HG02571 (cell line): ENCODE measurements at regions not wholly inside any gene's neighbourhood (a gene's known extent, or its start where the extent isn't known, plus 50 kb on each side); places are given as distances from the start of the nearest gene placed in this dataset.

Experiments used
- ATAC-seq: cut with Tn5 transposase; IDR thresholded peaks from one replicate; pipeline ENCODE4 v1.9.1; 2021; ENCODE audit warnings: mild to moderate bottlenecking, moderate library complexity; ENCODE audit not compliant: unreplicated experiment

DNA sequence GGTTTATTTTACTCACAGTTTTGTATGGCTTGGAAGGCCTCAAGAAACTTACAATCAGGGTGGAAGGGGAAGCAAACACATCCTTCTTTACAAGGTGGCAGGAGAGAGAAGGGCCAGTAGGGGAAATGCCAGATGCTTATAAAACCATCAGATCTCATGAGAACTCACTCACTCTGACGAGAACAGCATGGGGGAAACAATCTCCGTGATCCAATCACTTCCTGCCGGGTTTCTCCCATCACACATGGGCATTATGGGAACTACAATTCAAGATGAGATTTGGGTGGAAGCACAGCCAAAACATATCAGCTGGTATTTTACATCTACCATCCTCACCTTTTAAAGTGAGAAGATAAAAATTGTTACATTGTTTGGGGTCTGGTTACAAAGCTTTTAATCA lies 427.9 kb upstream of the CDH7 start:
- no peak for ATAC-seq

DNA sequence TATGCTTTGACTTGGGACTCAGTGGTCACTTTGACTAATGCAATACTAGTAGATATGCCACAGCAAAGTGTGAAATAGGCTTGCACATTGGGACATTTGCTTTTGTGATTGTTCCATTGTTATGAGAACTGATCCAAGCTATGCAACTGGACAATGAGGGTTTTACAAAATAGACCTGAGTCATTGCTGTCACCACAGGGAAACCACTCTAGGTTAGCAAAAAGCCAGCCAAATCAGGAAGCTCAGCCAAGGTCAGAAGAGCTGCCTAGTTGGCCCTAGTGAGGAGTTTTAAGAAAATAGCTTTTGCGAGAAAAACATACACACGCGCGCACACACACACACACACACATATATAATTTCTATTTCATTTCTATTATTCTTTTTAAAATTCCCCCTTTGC lies 452.4 kb upstream of the CDH7 start:
- no peak for ATAC-seq

DNA sequence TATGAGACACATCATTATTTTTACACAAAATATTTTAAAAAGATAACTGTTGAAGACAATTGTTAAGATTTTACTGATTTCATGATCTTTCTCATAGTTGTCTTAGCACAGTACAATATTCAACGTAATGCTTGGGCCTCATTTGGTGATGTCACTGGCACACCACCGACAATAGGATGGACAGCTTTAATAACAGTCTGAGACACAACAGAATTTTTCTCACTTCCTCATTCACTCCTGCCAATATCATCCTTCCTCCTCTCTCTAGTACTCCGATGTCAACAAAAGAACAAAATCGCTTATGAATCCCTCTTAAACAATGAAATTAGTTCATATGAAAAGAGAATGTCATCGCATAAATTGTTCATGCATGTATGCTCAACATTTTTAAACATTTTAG lies 461.9 kb upstream of the CDH7 start:
- ATAC-seq, result no peak

DNA sequence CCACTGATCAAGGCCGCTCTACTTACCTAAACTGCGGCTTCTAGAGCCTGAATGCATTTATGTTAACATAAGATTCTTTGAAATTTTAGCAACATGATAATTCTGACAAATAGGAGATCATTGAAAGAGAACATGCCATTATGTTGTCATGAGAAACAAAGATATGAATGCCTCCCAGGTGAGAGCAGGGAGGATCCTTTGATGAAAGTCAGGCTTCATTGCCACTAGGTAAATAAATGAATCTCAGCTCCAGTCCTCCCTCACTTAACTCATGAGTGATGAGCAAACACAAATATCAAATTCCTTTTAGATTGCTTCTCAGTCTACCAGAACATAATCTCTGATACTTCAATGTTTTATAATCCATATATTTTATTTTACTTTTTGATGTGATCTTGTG lies 463.2 kb upstream of the CDH7 start:
- ATAC-seq, result no peak

- no peak for ATAC-seq
Observed at GRCh38 chr18:65282096-65282495, 468.7 kb upstream of the CDH7 start.

GRCh38 chr18:65279668-65280305 lies 471.0 kb upstream of the CDH7 start:
- no peak for ATAC-seq

- ATAC-seq, result no peak
Observed at GRCh38 chr18:65278939-65279667, 471.7 kb upstream of the CDH7 start.

DNA sequence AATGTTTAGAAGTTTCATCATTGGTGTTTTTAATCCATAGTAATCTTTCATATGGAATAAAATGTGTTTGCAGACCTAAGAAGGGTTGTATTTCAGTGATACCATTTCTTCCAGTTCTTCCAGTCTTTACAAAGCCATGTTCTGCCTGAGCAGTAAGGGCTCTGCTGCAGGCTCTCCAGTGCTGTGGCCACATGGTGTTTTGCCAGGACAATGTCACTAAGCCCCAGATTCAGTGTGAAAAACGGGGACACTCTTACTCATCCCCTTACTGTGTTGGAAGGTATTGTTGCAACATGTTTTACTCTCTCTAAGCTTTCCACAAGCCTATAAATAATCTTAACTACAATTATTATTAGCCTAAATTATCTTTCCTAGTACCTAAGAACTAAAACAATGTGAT lies 481.4 kb upstream of the CDH7 start:
- no peak for ATAC-seq

GRCh38 chr18:65265761-65266160 lies 485.1 kb upstream of the CDH7 start:
- ATAC-seq, result no peak

- ATAC-seq, result no peak
Observed at GRCh38 chr18:65260030-65260429, 490.8 kb upstream of the CDH7 start.

DNA sequence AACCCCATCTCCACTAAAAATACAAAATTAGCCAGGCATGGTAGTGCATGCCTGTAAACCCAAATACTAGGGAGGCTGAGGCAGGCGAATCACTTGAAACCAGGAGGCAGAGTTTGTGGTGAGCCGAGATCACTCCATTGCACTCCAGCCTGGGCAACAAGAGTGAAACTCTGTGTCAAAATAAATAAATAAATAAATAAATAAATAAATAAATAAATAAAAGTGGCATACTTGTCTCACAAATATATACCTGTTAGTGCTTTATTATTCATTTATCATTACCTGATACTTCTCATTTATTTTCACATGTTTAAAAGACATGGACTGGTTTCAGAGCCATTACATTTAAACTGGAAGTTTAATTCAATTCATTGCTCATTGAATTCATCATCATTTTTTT lies 491.4 kb upstream of the CDH7 start:
- ATAC-seq, result no peak

DNA sequence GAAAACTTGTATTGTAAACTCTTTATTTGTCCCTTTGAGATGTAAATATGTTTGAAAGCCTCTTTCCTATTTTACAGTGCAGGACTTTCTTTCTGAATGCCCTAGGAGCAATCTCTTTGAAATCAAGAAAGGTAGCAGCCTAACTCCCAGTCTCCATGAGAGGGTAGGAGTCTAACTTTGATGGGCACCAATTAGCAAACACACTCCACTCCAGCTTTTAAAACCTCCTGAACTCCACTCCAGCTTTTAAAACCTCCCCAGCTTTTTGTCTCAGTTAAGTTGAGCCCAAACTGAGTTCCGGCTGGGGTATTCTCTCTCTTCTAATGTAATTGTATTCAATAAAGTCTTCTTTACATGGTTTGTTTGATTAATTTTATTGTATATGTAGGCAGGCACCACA lies 493.7 kb upstream of the CDH7 start:
- no peak for ATAC-seq

DNA sequence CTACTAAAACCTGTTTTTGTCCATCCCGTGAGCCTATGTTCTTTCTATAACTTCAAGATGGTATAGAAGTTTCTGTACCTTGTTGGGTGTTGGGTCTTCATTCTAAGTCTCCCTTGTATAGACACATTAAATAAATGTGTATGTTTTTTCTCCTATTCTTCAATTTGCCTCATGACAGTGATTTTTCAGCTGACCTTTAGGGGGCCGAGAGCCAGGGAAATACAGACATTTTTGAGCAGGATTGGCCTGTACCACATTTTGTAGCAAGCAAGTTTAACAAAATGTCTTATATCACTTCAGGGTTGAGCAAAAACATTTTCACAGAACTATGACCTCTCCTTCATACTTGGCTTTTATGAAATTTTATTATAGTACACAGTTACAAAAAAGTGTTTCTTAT lies 495.4 kb upstream of the CDH7 start:
- ATAC-seq, result no peak

DNA sequence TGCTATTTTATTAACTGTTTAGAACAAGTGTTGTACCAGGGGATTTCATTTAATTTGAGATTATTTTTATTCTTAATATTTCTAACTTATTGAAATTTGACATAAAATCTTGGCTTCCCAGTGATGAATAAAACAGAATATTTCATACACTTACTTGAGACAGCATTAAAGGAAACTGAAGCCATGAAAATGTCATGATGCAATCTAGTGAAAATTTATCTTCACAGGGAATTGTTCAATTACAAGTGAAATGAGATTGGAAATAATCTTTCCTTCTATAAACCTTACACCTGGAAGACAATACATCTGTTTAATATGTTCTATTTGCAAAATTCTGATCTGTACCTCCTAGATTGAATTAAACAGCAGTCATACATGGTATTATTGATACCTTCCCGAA lies 511.0 kb upstream of the CDH7 start:
- ATAC-seq, result no peak

GRCh38 chr18:65235966-65236624 lies 514.7 kb upstream of the CDH7 start:
- no peak for ATAC-seq

- ATAC-seq, result no peak
Observed at GRCh38 chr18:65230311-65230710, 520.5 kb upstream of the CDH7 start.

DNA sequence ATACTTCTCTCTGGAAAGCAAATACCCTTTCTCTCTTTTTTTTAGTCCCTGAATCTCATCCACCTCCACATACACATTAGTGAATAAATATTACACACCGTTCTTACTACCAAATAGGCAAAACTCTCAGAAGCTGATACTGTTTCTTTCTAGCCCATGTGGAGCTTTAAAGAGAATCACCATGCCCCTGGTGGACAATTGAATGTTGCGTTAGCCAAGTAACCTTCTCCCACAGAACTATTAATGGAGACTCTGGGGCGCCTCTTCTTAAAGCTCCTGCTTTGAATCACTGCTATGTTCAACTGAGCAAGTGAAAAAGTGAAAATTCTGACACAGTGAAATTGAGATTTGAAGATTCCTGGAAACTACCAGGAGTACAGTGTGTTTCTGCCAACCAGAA lies 522.8 kb upstream of the CDH7 start:
- no peak for ATAC-seq

- ATAC-seq, result no peak
Observed at GRCh38 chr18:65221736-65222135, 529.1 kb upstream of the CDH7 start.

- no peak for ATAC-seq
Observed at GRCh38 chr18:65221115-65221514, 529.7 kb upstream of the CDH7 start.

DNA sequence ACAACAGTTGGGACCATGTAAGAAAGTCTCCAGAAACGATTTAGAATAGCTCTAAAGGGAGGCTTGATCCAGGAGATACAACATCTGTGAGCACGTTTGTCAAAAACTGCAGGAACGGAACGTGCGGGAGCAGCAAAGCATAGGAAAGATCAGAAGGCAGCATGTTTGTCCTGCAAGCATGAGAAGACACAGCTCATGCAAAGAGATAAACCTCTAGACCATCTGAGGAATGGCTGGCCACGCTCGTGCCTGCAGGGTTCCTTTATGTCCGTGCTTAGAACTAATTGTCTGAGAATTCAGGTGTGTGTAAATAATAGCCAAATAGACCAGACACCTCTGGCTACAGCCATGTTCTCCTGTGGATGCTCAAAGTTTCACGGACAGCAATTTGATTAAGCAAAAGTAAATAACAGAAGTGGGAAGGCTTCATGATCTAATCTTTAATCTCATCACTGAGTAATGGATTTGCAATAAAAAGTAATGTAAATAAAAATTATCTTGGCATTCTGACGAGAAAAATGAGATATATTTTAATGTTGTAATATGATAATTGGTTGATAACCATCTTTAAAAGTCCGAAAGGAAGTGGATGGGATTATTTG lies 534.8 kb upstream of the CDH7 start:
- ATAC-seq, result no peak

GRCh38 chr18:65214456-65214855 lies 536.4 kb upstream of the CDH7 start:
- no peak for ATAC-seq
